Effector memory CD8-positive, alpha-beta T cell (primary cell): ENCODE measurements at regions not wholly inside any gene's neighbourhood (a gene's known extent, or its start where the extent isn't known, plus 50 kb on each side); places are given as distances from the start of the nearest gene placed in this dataset.

Source experiments
- ATAC-seq: fragments of 150-1000 bp; cut with Tn5 transposase; replicated peaks from 2 replicates; pipeline ENCODE4 v1.10.0; 2021; ENCODE audit warnings: mild to moderate bottlenecking, moderate library complexity
- DNase-seq, 3 experiments: peaks; one replicate each; pipeline ENCODE4 v3.0.0; 2021
- H3K27ac Mint-ChIP-seq, 2 donors: one replicate each; pipeline ENCODE4 v1.8.0; 2022; ENCODE audit warnings: mild to moderate bottlenecking in 2 of 2, mixed read lengths in 2 of 2, moderate library complexity in 2 of 2
- H3K27me3 Mint-ChIP-seq, 2 donors: one replicate each; pipeline ENCODE4 v1.8.0; 2022; ENCODE audit warnings: mixed read lengths in 2 of 2
- H3K36me3 Mint-ChIP-seq: one replicate; pipeline ENCODE4 v1.8.0; 2022; ENCODE audit warnings: mild to moderate bottlenecking, moderate library complexity, mixed read lengths; ENCODE audit not compliant: insufficient read depth
- H3K4me1 Mint-ChIP-seq, 2 donors: one replicate each; pipeline ENCODE4 v1.8.0; 2022; ENCODE audit warnings: low read depth in 2 of 2, mixed read lengths in 2 of 2
- H3K4me3 Mint-ChIP-seq, 2 donors: one replicate each; pipeline ENCODE4 v1.8.0; 2022; ENCODE audit warnings: mild to moderate bottlenecking in 2 of 2, mixed read lengths in 2 of 2, moderate library complexity in 2 of 2
- H3K9me3 Mint-ChIP-seq, 2 donors: one replicate each; pipeline ENCODE4 v1.8.0; 2022; ENCODE audit warnings: mixed read lengths in 2 of 2

DNA sequence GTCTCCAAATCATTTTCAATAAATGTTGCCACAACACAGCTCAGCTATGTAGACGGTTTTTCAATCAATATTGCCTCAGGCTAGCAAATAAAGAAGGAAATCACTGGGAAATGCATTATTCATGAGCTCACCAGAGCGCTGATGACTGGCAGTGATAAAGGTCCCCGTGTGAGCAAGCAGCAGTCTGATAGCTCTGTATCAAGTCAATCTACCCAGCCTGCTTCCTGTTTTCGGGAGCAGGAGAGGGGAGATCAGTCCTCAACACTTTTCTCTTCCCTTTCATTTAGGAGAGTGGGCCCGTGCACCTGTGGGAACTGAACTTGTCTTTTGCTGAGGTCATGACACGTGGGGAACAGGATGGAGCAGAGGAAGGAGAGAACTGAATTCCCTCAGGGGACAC is 253.9 kb upstream of the SIX2 start:
- Mint-ChIP-seq H3K27ac (no peak overlapping the region), H3K4me1 (peaks cover 0 to 3% of the 10 kb centered on the region in 2 donors), H3K36me3 (no peaks in the 10 kb centered on the region), H3K9me3 (no peaks in the 10 kb centered on the region), H3K4me3 (no peak overlapping the region), H3K27me3 (peaks cover 51 to 77% of the 10 kb centered on the region in 2 donors)
- DNase-seq (no peak), ATAC-seq (no peak)

DNA sequence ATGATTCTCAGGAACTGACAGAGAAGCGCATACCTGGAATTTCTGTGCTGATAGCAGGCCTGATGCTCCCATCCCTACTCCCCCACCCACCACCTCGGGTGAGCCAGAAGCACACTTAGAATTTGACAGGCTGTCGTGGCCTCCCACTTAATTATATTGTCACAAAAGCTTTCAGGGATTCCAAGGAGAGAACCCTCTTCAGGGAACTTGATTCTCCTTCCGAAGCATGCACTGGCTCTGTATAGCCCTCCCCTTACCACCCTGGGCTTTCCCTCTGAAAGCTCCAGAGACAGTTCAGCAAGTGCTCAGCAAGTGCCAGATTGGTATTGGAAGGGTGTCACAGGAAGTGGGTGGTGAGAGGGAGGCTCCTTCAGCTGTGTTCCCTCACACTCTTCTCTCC is 252.5 kb upstream of the SIX2 start:
- ATAC-seq (no peak), DNase-seq (no peak)
- no peak overlapping the region for H3K4me3 Mint-ChIP-seq
- no peaks in the 10 kb centered on the region for H3K36me3 Mint-ChIP-seq
- H3K27me3 Mint-ChIP-seq = peaks cover 48 to 81% of the 10 kb centered on the region in 2 donors
- H3K27ac Mint-ChIP-seq = no peak overlapping the region
- no peaks in the 10 kb centered on the region for H3K9me3 Mint-ChIP-seq
- peaks cover 0 to 3% of the 10 kb centered on the region in 2 donors for H3K4me1 Mint-ChIP-seq

DNA sequence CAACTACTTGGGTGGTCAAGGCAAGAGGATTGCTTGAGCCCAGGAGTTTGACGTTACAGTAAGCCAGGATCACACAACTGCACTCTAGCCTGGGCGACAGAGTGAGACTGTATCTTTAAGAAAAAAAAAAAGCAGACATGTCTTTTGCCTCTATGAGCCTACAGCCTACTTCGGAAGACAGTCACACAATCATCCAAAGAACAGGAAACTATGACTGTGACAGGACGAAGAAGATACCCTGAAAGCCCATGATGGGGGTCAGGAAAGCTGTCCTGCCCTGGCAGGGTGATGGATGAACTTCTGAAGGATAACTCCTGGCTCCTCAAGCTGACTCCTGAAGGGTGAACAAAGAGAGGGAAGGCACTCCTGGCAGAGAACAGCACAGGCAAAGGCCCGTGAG is 251.7 kb upstream of the SIX2 start:
- no peak overlapping the region for H3K4me3 Mint-ChIP-seq
- no peaks in the 10 kb centered on the region for H3K9me3 Mint-ChIP-seq
- ATAC-seq = no peak
- H3K27me3 Mint-ChIP-seq = peaks cover 48 to 83% of the 10 kb centered on the region in 2 donors
- no peaks in the 10 kb centered on the region for H3K36me3 Mint-ChIP-seq
- no peak for DNase-seq
- peaks cover 0 to 3% of the 10 kb centered on the region in 2 donors for H3K4me1 Mint-ChIP-seq
- no peak overlapping the region for H3K27ac Mint-ChIP-seq

DNA sequence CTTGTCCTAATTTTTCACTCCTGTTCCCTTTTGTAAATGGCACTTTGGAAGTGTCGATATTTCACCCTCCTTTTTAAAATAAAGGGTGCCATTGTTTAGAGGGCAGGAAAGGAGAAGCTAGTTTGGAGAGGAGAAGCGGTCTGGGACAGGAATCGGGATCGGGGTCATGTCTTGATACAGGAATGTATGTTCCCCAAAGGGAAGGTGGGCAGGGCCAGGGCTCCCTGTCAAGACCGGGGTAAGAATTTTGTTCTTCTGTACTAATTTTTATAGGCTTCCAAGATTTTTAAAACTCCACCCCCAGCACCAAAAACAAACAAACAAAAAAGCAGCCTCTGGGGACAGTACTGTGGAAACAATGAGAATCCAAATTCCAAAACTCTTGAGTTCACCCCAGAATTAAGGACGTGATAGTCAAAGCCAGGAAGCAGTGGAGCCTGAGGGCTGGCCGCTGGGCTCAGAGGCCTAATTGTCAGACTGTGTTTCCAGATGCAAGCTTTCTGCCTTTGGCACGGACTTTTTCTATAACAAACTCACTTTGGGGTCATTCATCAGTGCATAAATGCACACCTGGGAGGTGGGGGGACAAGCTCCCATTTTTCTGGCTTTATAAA is 250.4 kb upstream of the SIX2 start:
- peaks cover 0 to 3% of the 10 kb centered on the region in 2 donors for H3K4me1 Mint-ChIP-seq
- no peaks in the 10 kb centered on the region for H3K9me3 Mint-ChIP-seq
- no peak overlapping the region for H3K4me3 Mint-ChIP-seq
- ATAC-seq (no peak), DNase-seq (no peak)
- no peak overlapping the region for H3K27ac Mint-ChIP-seq
- peaks cover 40 to 78% of the 10 kb centered on the region in 2 donors for H3K27me3 Mint-ChIP-seq
- no peaks in the 10 kb centered on the region for H3K36me3 Mint-ChIP-seq

DNA sequence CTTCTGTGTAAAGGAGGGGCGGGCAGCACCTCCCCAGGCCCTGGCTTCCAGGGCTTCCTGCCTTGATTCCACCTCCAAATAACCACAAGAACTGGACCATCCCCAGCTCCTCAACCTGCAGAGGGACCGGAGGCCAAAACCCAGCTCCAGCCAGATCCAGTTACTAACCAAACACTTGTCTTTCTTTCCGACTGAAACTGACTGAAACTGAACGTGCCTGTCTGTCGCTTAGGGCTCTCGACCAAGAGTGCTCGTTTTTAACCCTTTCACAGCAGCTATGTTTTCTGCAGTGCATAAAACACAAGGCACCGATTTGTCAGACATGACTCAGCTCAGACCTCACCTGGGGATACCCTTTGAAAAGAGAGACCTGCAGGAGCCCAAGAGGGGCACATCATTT is 249.9 kb upstream of the SIX2 start:
- ATAC-seq = no peak
- Mint-ChIP-seq H3K4me3 (no peak overlapping the region), H3K36me3 (no peaks in the 10 kb centered on the region), H3K9me3 (no peaks in the 10 kb centered on the region), H3K4me1 (peaks cover 0 to 3% of the 10 kb centered on the region in 2 donors), H3K27ac (no peak overlapping the region), H3K27me3 (peaks cover 35 to 75% of the 10 kb centered on the region in 2 donors)
- no peak for DNase-seq

DNA sequence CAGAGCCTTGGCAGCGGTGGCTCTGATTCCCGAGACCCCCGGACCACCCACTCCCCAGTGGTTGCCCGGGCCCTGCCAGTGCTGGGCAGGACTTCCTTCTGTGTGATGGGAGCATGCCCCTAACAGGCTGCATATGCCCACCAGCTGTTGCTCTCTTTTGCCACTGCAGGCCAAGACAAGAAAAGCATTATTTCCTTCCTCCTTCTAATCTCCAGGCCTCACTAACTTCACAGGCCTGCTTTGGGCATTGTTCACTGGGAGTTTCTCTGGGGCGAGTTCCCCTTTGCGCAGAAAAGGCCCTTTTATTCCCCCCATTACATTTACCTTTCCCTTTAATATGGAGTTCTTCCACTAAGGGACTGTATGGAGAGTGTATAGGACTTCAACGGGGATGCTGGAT is 249.1 kb upstream of the SIX2 start:
- Mint-ChIP-seq H3K4me3 (no peak overlapping the region), H3K27me3 (peaks cover 30 to 67% of the 10 kb centered on the region in 2 donors), H3K9me3 (no peaks in the 10 kb centered on the region), H3K27ac (no peak overlapping the region), H3K4me1 (peaks cover 0 to 3% of the 10 kb centered on the region in 2 donors), H3K36me3 (no peaks in the 10 kb centered on the region)
- no peak for DNase-seq
- no peak for ATAC-seq

DNA sequence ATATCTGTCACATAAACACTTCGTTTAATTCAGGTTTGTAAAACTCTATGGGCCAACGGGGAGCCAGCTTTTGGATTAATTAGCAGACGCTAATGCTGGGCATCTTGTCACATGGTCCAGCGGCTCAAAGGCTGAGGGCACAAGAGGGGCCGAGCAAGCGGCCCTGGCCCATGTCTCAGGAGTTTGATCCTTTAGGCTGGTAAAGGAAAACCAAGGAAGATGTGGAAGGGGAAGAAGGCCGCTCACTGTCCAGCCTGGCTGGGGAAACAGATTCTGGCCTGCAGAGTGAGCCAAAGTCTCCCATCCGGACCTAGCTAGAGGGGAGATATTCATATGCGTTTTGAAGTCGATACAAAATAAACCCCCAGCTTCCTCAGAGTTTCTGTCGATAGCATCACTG is 248.6 kb upstream of the SIX2 start:
- DNase-seq = no peak
- Mint-ChIP-seq H3K27me3 (peaks cover 25 to 62% of the 10 kb centered on the region in 2 donors), H3K4me1 (peaks cover 0 to 1% of the 10 kb centered on the region in 2 donors), H3K4me3 (no peak overlapping the region), H3K9me3 (no peaks in the 10 kb centered on the region), H3K27ac (no peak overlapping the region), H3K36me3 (no peaks in the 10 kb centered on the region)
- no peak for ATAC-seq

DNA sequence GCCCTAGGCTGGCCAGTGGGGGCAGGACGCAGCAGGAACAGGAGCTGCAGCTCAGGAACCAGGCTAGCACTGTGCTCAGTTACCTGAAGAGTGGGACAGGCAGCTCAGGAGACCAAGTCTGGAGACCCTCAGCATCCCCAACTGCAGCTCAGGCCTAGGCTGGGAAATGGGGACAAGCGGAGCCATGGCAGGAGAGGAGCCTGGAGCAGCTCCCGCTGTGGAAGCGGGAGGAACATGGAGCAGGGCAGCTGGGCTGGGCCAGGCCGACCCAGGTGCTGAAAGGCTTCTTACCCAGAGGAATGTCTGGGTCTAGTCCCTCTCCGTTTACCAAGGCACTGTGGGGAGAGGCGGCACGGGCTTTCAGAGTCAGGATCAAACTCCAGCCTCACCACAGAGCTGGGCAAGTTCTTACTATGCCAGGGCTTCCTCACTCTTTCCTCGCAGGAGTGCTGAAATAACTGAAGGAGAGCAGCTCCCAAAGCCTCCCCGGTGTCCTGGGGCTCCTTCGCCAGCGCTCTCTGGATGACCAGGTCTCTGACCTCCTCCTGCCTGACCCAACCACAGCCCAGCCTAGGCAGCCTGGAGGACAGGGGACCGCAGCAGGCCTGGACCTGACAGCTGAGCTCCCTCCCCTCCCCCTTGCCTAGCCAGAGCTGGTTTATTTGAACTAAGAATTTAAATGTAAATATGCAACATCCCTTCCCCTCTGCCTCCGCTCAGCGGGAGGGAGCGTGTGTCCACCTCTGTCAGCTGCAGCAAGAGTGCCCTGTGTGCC is 247.8 kb upstream of the SIX2 start:
- Mint-ChIP-seq H3K36me3 (no peaks in the 10 kb centered on the region), H3K27ac (no peak overlapping the region), H3K4me1 (no peaks in the 10 kb centered on the region), H3K4me3 (no peak overlapping the region), H3K9me3 (no peaks in the 10 kb centered on the region), H3K27me3 (peaks cover 19 to 55% of the 10 kb centered on the region in 2 donors)
- ATAC-seq = no peak
- no peak for DNase-seq

DNA sequence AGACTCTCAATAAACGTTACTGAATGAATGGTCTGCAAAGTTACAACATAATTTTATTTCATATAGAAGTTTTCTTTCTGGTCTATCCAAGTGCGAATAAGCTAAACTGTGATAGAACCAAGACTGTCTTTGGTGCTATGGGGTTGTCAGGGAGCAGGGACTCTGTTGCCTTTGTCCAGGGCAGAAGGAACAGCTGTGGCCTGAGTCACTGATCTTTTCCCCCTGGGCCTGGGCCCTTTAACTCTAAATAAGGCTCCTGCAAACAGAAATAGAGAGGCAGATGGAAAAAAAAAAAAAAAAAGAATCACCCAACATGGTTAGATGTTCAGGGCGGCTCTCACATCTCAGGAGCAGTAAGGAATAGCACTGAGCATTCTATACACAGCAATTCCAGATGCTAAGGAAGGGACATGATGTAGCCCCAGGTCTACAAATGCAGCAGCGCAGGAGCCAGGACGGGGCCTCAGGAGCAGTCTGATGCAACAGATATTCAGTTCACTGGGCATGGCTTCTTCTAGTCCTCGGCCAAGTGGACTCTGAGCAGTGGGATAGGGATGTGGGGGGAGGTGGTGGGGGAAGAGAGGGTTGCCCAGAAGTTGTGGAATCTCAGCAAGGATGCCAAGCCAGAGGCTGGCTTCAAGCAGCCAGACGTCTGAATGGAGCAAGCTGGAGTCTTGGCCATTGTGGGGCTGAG is 247.1 kb upstream of the SIX2 start:
- Mint-ChIP-seq H3K4me1 (no peaks in the 10 kb centered on the region), H3K27me3 (peaks cover 15 to 55% of the 10 kb centered on the region in 2 donors), H3K27ac (no peak overlapping the region), H3K4me3 (no peak overlapping the region), H3K36me3 (no peaks in the 10 kb centered on the region), H3K9me3 (no peaks in the 10 kb centered on the region)
- ATAC-seq (no peak), DNase-seq (no peak)

DNA sequence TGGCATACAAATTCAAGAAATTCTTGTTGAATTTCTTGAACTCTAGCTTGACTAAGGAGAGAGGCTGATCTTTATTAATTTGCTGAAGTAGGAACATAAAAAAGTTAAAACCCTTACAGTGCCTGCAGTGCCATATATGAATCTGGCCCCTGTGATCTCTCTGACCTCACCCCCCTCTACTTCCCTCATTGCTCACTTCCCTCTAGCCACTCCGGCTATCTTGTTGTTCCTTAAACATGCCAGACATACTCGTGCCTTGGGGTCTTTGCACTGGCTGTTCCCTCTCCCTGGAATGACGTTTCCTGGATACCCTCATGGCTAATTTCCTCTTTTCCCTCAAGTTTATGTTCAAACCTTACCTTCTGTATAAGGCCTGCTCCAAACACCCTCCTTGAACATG is 246.3 kb upstream of the SIX2 start:
- Mint-ChIP-seq H3K4me3 (no peak overlapping the region), H3K27me3 (peaks cover 7 to 50% of the 10 kb centered on the region in 2 donors), H3K36me3 (no peaks in the 10 kb centered on the region), H3K4me1 (no peaks in the 10 kb centered on the region), H3K9me3 (no peaks in the 10 kb centered on the region), H3K27ac (no peak overlapping the region)
- no peak for ATAC-seq
- DNase-seq = no peak

DNA sequence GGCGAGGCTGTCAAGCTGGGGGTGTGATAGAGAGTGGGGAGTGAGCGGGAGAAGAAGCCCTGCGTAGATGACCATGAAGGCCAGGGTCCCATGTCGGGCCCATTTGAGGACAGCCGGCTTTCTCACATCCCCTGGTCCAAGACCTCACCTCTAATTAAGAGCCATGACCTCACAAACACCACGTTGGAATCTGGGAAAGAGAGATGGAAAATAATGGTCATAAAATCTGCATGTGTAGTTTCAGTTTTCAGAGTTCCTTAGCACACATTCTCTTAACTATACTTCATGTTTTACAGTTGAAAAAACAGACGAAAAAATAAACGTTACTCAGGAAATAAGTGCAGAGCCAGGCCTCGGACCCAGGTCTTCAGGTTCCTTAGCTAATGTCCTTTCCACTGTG is 244.8 kb upstream of the SIX2 start:
- Mint-ChIP-seq H3K27ac (no peak overlapping the region), H3K9me3 (no peaks in the 10 kb centered on the region), H3K4me1 (no peaks in the 10 kb centered on the region), H3K27me3 (peaks cover 11 to 42% of the 10 kb centered on the region in 2 donors), H3K36me3 (no peaks in the 10 kb centered on the region), H3K4me3 (no peak overlapping the region)
- DNase-seq (no peak), ATAC-seq (no peak)

DNA sequence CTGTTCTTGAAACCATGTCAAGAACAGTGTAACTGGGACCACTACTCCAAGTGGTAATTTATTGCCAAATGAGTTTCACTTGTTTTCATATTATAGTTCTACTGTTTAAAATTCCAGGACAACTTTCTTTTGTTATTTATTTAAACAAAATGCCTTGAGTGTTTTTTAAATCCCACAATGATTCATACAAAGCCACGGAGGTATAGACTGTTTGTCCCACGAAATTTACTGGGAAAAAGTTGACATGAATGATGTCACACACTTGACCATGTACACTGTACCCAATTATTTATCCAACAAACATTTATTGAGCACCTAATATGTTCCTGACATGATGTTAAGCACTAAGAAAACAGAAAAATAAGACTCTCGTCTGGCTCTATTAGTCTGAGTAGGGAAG is 243.9 kb upstream of the SIX2 start:
- H3K27me3 Mint-ChIP-seq = peaks cover 18 to 42% of the 10 kb centered on the region in 2 donors

DNA sequence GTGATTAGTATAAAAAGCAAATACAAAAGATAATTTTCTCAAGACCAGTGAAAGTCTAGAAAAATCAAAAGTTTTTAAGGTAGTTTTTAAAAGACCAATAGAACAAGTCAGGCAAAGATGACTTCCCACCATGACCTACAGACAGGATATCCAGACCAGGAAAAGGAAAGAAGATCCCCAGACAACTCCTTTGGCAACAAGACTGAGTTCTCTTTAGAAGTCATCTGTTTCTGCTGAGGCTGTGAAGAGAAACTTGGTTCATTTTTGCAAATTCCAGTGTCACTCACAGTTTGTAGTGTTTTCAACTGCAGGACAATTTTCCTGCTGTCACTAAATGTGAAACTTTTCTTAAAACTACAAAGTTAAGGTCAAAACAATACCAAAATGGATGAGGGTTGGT is 240.9 kb upstream of the SIX2 start:
- Mint-ChIP-seq H3K27ac (no peak overlapping the region), H3K4me1 (no peaks in the 10 kb centered on the region)
- no peak for ATAC-seq

More for the DNA sequence above, 243.9 kb upstream of the SIX2 start:
- H3K27ac Mint-ChIP-seq = no peak overlapping the region
- no peak for DNase-seq
- H3K9me3 Mint-ChIP-seq = no peaks in the 10 kb centered on the region
- H3K4me1 Mint-ChIP-seq = no peaks in the 10 kb centered on the region
- H3K36me3 Mint-ChIP-seq = no peaks in the 10 kb centered on the region
- ATAC-seq = no peak
- no peak overlapping the region for H3K4me3 Mint-ChIP-seq

DNA sequence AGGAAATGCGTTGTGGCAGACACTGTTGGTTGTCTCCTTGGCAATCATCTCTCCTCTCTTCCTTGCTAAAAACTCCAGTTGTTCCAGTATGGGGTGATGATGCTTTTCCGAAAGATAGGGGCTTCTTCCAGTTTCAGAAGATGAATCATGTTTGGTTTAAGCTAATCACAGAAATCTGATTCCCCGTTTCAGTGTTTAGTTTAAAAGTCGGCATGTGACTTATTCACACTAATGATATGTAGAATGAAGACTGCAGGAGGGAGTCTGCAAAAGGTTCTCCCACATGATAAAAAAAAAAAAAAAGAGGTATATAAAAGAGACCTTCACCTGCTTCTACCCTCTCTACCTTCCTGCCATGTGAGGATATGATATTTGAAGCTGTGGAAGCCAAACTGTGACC is 239.0 kb upstream of the SIX2 start:
- Mint-ChIP-seq H3K9me3 (no peaks in the 10 kb centered on the region), H3K36me3 (no peaks in the 10 kb centered on the region), H3K27me3 (peaks cover 22 to 25% of the 10 kb centered on the region in 2 donors), H3K27ac (no peak overlapping the region), H3K4me1 (no peaks in the 10 kb centered on the region), H3K4me3 (no peak overlapping the region)
- ATAC-seq = no peak
- no peak for DNase-seq

More for the DNA sequence above, 240.9 kb upstream of the SIX2 start:
- H3K27me3 Mint-ChIP-seq = peaks cover 22 to 23% of the 10 kb centered on the region in 2 donors
- H3K4me3 Mint-ChIP-seq = no peak overlapping the region
- H3K9me3 Mint-ChIP-seq = no peaks in the 10 kb centered on the region
- no peak for DNase-seq
- no peaks in the 10 kb centered on the region for H3K36me3 Mint-ChIP-seq
